ENCODE measurements at regions not wholly inside any gene's neighbourhood (a gene's known extent, or its start where the extent isn't known, plus 50 kb on each side); places are given as distances from the start of the nearest gene placed in this dataset.

DNA sequence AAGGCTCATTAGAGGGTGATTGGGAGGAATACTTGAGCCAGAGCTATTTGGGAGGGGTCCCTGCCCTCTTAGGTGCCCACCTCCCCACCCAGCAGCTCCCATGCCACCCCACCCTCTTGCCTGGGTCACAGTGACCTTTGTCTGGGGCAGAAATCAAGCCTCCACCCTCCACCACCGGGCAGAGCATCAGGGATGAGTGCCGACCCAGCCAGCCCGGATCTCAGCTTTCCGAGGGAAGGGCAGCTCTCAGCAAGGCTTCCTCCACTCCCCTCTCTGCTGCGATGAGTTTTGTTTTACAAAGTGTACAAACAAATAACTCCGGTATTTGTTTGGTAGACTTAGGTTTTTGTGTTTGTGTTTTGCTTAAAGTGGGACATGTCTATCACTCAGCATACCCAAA lies 136.7 kb upstream of the CST7 start:
- TF ChIP-seq, protein P1, sequence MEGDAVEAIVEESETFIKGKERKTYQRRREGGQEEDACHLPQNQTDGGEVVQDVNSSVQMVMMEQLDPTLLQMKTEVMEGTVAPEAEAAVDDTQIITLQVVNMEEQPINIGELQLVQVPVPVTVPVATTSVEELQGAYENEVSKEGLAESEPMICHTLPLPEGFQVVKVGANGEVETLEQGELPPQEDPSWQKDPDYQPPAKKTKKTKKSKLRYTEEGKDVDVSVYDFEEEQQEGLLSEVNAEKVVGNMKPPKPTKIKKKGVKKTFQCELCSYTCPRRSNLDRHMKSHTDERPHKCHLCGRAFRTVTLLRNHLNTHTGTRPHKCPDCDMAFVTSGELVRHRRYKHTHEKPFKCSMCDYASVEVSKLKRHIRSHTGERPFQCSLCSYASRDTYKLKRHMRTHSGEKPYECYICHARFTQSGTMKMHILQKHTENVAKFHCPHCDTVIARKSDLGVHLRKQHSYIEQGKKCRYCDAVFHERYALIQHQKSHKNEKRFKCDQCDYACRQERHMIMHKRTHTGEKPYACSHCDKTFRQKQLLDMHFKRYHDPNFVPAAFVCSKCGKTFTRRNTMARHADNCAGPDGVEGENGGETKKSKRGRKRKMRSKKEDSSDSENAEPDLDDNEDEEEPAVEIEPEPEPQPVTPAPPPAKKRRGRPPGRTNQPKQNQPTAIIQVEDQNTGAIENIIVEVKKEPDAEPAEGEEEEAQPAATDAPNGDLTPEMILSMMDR (conservative IDR thresholded peaks at IDR 0.05; ENCODE audit: low read length), result no peak
- TF ChIP-seq EZH2phosphoT487 (IDR thresholded peaks at IDR 0.05; ENCODE audit: borderline replicate concordance), result no peak

Data from Loucy (cell line).